ENCODE measurements at regions not wholly inside any gene's neighbourhood (a gene's known extent, or its start where the extent isn't known, plus 50 kb on each side); places are given as distances from the start of the nearest gene placed in this dataset.

- DNase-seq (ENCODE audit: low spot score) = no peak
These were observed 194.7 kb downstream of the GALR1 start for GRCh38 chr18:77444385-77444784.

DNA sequence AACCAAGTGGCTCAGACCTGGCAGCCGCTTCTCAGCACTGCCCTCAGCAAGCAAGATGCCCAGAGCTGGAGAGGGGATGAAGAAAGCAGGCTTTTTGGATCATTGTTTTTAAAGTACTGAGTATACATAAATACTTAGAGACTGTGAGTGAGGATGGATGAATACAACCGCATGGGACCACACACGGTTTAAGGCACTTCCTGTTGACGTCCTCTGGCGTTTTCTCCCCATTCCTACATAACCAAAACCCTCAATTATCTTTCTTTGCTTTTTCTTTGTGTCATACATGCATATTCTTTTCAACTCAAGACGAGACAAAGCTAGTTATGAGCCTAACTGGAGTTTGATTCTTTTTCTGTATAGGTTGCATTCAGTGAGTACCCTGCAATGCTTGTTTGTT is 198.4 kb downstream of the GALR1 start:
- DNase-seq (ENCODE audit: low spot score) = no peak

GRCh38 chr18:77455004-77455403 is 205.4 kb downstream of the GALR1 start:
- DNase-seq (ENCODE audit: low spot score) = no peak

GRCh38 chr18:77457681-77458080 is 208.0 kb downstream of the GALR1 start:
- DNase-seq (ENCODE audit: low spot score) = no peak

DNA sequence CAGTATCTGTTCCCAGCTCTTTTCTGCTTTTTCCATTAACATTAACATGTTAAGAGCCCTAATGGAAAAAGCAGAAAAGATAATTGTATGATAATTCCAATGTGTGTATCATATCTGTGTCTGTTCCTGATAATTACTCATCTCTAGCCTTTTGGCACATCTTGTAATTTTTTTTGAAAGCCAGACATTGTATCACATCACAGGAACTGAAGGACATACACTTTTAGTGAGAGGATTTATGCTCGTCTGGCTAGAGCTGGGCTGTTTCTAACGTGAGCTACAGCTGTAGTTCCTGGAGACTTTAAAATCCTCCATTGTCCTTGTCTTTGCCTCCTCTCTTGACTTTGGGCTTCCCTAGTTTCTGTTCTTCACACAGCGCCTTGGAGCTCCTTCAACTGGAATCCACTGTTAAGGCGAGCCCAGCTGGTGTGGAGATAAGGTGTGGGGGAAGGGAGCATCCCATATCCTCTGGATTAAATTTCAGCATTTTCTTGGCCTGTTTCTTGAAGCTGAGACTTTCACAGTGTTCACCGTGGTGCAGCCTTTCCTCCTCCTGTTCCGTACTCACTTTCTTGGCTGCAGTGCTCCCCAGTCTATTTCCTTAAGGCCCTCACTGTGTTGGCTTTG is 211.5 kb downstream of the GALR1 start:
- DNase-seq (ENCODE audit: low spot score) = no peak

DNA sequence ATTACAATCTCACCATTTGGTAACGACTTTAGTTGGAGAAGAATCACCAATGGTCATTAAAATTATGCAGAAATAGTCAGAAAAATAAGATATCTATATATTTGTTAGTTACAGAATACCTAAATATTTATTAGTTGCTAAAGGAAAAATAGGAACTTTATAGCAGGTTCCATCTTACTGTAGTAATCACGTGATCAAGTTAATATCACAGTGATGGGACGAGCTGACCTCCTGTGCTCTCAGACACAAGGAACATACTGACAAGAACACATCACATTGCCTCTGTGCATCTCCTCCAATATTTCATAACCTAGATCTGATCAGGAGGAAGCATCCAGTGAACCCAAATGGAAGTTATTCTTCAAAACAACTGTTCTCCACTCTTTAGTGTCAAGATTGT is 215.3 kb downstream of the GALR1 start:
- no peak for DNase-seq (ENCODE audit: low spot score)

DNA sequence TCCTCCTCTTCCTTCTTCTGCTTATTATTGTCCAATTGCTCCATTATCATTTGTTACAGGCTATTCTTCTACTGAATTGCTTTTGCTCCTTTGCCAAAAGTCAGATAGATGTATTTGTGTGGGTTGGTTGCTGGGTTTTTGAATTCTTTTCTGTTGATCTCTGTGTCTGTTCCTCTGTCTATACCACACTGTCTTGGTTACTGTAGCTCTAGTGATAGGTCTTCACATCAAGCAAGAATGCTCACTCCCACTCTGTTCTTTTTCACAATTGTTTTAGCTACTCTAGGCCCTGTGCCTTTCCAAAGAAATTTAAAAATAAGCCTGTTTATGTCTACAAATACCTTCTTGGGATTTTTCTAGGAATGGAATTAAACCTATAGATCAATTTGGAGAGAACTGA is 217.2 kb downstream of the GALR1 start:
- no peak for DNase-seq (ENCODE audit: low spot score)

DNA sequence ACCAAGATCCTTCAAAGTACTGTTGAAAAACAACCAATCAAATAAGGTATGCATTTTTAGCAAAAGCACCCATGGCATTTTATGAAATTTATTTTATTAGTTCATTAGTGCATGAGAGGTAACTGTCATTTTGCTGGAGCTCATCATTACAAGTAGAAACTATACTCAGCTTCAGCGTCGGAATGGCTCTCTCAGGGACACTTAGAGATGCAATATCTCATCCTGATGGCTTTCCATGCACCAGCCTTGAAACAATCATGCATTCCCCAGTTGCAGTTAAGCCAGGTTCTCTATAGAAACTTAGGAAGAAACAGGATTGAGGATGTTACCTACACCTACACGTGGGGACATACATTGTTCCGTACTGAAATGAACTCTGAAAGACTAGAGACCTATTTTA is 219.5 kb downstream of the GALR1 start:
- no peak for DNase-seq (ENCODE audit: low spot score)

- no peak for DNase-seq (ENCODE audit: low spot score)
These were observed 221.1 kb downstream of the GALR1 start for GRCh38 chr18:77470569-77471413.

DNA sequence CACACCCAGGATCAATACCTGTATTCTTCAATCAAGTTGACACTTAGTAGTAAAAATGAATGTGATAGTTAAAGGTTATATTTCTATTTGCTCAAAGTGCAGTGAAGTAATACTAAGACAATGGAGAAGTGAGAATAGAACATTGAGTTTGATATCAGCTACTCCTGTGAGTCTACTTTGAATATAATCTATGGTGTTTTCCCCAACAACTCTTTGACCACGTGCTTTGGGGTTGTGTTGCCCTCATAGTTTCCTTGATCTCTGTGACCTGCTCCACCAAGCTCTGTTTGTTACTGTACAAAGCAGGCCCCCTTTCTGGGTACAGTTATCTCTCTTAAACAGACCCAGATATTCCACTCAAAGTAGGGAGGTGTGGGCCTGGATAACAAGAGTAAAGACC is 222.9 kb downstream of the GALR1 start:
- no peak for DNase-seq (ENCODE audit: low spot score)

GRCh38 chr18:77478646-77479442 is 229.2 kb downstream of the GALR1 start:
- DNase-seq (ENCODE audit: low spot score) = no peak

GRCh38 chr18:77481541-77481940 is 231.9 kb downstream of the GALR1 start:
- no peak for DNase-seq (ENCODE audit: low spot score)

- DNase-seq (ENCODE audit: low spot score) = no peak
These were observed 232.8 kb downstream of the GALR1 start for GRCh38 chr18:77482190-77483085.

DNA sequence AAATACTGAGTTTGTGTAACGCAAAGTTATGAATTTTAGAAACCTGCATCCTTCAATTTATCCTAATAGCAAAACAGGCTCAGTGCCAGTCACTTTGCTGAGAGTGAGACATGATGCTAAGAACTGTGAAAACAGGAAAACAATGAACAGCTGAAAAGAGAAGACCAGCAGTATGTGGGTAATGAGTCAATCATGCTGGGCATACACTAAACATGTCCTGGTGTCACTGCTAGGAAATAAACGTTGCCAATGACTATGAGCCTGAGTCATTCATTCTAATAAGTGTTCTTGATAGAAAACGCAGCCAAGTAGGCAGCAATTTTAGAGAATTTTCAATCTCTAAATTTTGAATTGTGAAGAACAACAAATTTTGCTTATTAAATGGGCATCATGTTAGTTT is 237.3 kb downstream of the GALR1 start:
- no peak for DNase-seq (ENCODE audit: low spot score)

GRCh38 chr18:77487951-77488740 is 238.5 kb downstream of the GALR1 start:
- DNase-seq (ENCODE audit: low spot score) = no peak

GRCh38 chr18:77495079-77495478 is 245.4 kb downstream of the GALR1 start:
- DNase-seq (ENCODE audit: low spot score) = no peak

GRCh38 chr18:77495982-77496690 is 246.5 kb downstream of the GALR1 start:
- DNase-seq (ENCODE audit: low spot score) = no peak

DNA sequence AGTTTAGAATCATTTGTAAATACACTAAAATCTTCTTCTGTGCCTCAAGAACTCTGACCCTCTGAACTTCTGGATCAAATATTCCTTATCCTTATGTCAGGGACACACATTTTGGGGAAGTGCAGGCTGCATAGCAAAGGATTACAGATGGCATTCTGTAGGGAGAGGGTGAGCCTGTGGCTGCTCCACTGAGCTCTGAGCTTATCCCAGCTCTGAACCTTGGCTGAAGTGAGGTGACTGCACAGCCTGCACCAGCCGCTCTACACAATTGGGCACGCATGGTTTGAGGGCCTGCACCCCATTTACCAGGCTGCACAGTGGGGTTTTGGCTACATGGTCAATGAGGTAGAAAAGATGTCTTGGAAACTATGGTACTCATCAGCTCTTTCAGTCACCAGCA is 251.6 kb downstream of the GALR1 start:
- DNase-seq (ENCODE audit: low spot score) = no peak

DNA sequence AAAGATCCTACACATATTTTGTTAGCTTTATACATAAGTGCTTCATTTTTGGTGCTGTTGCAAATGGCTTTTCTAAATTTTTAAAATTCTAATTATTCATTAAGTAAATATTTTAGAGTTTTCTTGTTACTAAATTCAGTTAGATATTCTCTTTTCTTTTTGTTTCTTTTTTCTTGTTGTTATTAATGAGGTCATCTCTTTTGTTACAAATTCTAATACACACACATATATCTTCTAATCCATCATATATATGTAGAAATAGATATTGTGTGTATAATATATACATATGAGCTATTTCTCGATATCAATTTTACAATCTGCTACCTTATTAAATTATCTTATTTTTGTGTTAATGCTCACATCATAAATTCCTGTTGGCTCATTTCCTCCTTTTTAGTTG is 255.9 kb downstream of the GALR1 start:
- no peak for DNase-seq (ENCODE audit: low spot score)

- DNase-seq (ENCODE audit: low spot score) = no peak
These were observed 262.5 kb downstream of the GALR1 start for GRCh38 chr18:77512152-77512551.

Measured in germinal center (tissue), 1 donor.